ENCODE measurements at regions not wholly inside any gene's neighbourhood (a gene's known extent, or its start where the extent isn't known, plus 50 kb on each side); places are given as distances from the start of the nearest gene placed in this dataset.
"Not testable (repeated sequence)": the region's sequence is repeated elsewhere in the genome, so short reads cannot be mapped to it uniquely, and the experiment has no call there.

DNA sequence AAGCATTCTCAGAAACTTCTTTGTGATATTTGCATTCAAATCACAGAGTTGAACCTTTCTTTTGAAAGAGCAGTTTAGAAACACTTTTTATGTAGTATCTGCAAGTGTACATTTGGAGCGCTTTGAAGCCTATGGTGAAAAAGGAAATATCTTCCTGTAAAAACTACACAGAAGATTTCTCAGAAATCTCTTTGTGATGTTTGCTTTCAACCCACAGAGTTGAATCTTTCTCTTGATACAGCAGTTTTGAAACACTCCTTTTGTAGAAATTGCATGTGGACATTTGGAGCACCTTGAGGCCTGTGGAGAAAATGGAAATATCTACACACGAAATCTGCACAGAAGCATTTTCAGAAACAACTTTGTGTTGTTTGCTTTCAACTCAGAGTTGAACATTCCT is 612.3 kb upstream of the ZNF337 start:
- no peak overlapping the region for H3K27ac ChIP-seq
- no peak for DNase-seq
- no peaks in the 10 kb centered on the region for H3K36me3 ChIP-seq
- TF ChIP-seq, protein P1, sequence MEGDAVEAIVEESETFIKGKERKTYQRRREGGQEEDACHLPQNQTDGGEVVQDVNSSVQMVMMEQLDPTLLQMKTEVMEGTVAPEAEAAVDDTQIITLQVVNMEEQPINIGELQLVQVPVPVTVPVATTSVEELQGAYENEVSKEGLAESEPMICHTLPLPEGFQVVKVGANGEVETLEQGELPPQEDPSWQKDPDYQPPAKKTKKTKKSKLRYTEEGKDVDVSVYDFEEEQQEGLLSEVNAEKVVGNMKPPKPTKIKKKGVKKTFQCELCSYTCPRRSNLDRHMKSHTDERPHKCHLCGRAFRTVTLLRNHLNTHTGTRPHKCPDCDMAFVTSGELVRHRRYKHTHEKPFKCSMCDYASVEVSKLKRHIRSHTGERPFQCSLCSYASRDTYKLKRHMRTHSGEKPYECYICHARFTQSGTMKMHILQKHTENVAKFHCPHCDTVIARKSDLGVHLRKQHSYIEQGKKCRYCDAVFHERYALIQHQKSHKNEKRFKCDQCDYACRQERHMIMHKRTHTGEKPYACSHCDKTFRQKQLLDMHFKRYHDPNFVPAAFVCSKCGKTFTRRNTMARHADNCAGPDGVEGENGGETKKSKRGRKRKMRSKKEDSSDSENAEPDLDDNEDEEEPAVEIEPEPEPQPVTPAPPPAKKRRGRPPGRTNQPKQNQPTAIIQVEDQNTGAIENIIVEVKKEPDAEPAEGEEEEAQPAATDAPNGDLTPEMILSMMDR (IDR thresholded peaks at IDR 0.05) = no peak
- H3K4me3 ChIP-seq = no peak overlapping the region
- no peaks in the 10 kb centered on the region for H3K27me3 ChIP-seq
- intact Hi-C loops (cut with DNase I) = no loop called here
- H3K9me3 ChIP-seq = no peaks in the 10 kb centered on the region
- no peaks in the 10 kb centered on the region for H3K4me1 ChIP-seq
- no peak overlapping the region for H3K9ac ChIP-seq (ENCODE audit: low read depth in 2 of 2, low read length in 2 of 2)

DNA sequence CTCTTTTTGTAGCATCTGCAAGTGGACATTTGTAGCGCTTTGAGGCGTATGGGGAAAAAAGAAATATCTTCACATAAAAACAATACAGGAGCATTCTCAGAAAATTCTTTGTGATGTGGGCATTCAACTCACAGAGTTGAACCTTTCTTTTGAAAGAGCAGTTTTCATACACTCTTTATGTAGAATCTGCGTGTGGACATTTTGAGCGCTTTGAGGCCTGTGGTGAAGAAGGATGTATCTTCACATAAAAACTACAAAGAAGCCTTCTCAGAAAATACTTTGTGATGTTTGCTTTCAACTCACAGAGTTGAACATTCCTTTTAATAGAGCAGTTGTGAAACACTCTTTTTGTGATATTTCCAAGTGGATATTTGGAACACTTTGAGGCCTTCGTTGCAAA is 598.4 kb upstream of the ZNF337 start:
- DNase-seq = no peak
- TF ChIP-seq, protein P1 (IDR thresholded peaks at IDR 0.05) = no peak
- Histone ChIP-seq H3K9ac (ENCODE audit: low read depth in 2 of 2, low read length in 2 of 2) (no peak overlapping the region), H3K4me3 (no peak overlapping the region), H3K9me3 (no peaks in the 10 kb centered on the region), H3K27ac (no peak overlapping the region), H3K36me3 (no peaks in the 10 kb centered on the region), H3K27me3 (no peaks in the 10 kb centered on the region), H3K4me1 (no peaks in the 10 kb centered on the region)
- intact Hi-C loops (cut with DNase I) = no loop called here

DNA sequence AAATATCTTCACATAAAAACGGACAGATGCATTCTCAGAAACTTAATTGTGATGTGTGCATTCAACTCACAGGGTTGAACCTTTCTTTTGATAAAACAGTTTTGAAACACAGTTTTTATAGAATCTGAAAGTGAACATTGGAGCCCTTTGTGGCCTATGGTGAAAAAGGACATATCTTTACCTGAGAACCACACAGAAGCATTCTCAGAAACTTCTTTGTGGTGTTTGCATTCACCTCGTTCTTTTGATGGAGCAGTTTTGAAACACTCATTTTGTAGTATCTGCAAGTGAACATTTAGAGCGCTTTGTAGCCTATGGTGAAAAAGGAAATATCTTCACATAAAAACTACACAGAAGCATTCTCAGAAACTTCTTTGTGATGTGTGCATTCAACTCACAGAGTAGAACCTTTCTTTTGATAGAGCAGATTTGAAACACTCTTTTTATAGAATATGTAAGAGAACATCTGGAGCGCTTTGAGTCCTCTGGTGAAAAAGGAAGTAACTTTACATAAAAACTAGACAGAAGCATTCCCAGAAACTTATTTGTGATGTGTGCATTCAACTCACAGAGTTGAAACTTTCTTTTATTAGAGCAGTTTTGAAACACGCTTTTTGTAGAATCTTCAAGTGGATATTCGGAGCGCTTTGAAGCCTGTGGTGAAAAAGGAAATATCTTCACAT is 591.9 kb upstream of the ZNF337 start:
- H3K36me3 ChIP-seq; H3K9ac ChIP-seq (ENCODE audit: low read depth in 2 of 2, low read length in 2 of 2); H3K27me3 ChIP-seq; H3K4me3 ChIP-seq; H3K27ac ChIP-seq; DNase-seq; H3K4me1 ChIP-seq; intact Hi-C loops (cut with DNase I); H3K9me3 ChIP-seq: not testable (repeated sequence)

DNA sequence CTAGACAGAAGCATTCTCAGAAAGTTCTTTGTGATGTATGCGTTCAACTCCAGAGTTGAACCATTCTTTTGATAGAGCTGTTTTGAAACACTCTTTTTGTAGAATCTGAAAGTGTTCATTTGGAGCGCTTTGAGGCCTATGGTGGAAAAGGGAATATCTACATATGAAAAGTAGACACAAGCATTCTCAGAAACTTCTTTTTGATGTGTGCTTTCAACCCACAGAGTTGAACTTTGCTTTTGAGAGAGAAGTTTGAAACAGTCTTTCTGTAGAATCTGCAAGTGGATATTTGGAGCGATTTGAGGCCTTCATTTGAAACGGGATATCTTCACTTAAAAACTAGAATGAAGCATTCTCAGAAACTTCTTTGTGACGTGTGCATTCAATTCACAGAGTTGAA is 582.6 kb upstream of the ZNF337 start:
- Histone ChIP-seq H3K27me3 (no peaks in the 10 kb centered on the region), H3K36me3 (no peaks in the 10 kb centered on the region), H3K9me3 (no peaks in the 10 kb centered on the region), H3K4me3 (no peak overlapping the region), H3K4me1 (no peaks in the 10 kb centered on the region), H3K27ac (no peak overlapping the region), H3K9ac (ENCODE audit: low read depth in 2 of 2, low read length in 2 of 2) (no peak overlapping the region)
- intact Hi-C loops (cut with DNase I) = no loop called here
- TF ChIP-seq, protein P1 (IDR thresholded peaks at IDR 0.05) = no peak
- DNase-seq = no peak

DNA sequence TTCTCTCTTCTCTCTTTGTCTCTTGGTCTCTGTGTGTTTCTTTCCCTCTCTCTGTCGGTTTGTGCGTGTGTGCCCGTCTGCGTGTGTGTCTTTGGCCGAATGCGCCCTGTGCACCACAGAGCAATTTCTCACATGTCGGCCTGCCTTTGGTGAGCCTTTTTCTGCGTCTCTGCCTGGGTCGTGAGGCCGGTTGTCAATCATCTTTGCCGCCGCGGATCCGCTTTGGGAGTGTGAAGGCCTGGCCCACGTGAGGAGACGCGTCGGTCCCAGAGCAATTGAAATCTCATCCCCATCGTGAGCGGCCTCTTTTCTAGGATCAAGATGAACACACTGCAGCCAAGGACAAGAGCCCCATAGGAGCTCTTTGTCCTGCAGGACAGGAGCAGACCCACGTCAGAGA is 580.7 kb upstream of the ZNF337 start:
- Histone ChIP-seq H3K9me3 (no peaks in the 10 kb centered on the region), H3K27me3 (no peaks in the 10 kb centered on the region), H3K36me3 (no peaks in the 10 kb centered on the region), H3K9ac (ENCODE audit: low read depth in 2 of 2, low read length in 2 of 2) (no peak overlapping the region), H3K4me3 (no peak overlapping the region), H3K4me1 (no peaks in the 10 kb centered on the region), H3K27ac (no peak overlapping the region)
- intact Hi-C loops (cut with DNase I) = no loop called here
- TF ChIP-seq, protein P1 (IDR thresholded peaks at IDR 0.05) = no peak
- no peak for DNase-seq

DNA sequence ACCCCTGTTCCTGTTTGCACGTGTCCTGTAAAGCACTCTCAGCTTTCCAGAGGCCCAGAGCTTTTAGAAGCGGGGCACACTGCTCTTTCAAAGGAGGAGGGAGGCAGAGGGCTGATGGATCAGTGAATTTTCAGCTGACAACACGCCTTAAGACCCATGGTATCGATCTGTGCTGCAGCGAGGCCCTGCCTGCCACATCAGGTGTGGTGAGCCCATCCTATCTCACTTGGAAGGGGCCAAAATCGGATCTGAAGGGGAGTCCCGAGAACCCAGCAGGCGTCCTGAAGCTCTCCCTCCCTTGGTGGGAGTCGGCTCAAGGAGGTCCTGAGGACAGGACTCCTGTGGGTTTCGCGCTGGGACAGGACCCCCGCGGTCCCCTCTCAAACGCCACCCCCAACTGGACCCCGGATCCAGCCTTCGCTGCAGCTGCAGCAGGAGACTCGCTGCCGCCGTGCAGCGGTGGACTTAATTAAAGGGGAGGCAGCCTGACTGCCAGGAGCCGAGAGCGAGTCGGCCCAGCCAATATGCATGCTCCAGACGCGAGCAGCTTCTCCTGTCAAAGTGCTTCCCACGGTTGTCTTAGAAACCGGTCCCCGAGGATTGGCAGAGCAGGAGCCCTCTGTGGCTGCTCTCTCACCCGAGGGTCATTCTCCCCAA is 580.0 kb upstream of the ZNF337 start:
- intact Hi-C loops (cut with DNase I) = no loop called here
- no peak for DNase-seq
- no peaks in the 10 kb centered on the region for H3K27me3 ChIP-seq
- H3K4me3 ChIP-seq = no peak overlapping the region
- no peaks in the 10 kb centered on the region for H3K4me1 ChIP-seq
- TF ChIP-seq, protein P1 (IDR thresholded peaks at IDR 0.05) = no peak
- no peak overlapping the region for H3K27ac ChIP-seq
- H3K9ac ChIP-seq (ENCODE audit: low read depth in 2 of 2, low read length in 2 of 2) = no peak overlapping the region
- H3K36me3 ChIP-seq = no peaks in the 10 kb centered on the region
- H3K9me3 ChIP-seq = no peaks in the 10 kb centered on the region

DNA sequence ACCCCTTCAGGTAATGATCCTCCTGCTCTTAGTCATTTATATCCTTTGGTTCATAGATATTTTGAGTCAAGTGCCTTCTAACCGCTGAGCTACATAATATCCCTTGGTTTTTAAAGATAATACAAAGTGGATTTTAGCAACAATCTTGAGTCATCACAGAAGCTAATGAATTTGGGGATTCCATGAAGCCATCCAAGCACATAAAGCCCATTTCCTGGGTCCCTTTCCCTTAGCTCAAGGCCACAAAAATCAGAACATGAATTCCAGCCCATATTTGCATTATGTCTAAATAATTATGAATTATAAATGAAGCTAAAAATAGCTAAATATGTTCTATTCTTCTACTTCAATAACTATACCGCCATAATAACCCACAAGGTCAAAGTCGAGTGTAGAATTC is 572.1 kb upstream of the ZNF337 start:
- H3K9ac ChIP-seq (ENCODE audit: low read depth in 2 of 2, low read length in 2 of 2); H3K27me3 ChIP-seq; DNase-seq; H3K4me1 ChIP-seq; H3K36me3 ChIP-seq; H3K9me3 ChIP-seq; H3K4me3 ChIP-seq; intact Hi-C loops (cut with DNase I); H3K27ac ChIP-seq: not testable (repeated sequence)

DNA sequence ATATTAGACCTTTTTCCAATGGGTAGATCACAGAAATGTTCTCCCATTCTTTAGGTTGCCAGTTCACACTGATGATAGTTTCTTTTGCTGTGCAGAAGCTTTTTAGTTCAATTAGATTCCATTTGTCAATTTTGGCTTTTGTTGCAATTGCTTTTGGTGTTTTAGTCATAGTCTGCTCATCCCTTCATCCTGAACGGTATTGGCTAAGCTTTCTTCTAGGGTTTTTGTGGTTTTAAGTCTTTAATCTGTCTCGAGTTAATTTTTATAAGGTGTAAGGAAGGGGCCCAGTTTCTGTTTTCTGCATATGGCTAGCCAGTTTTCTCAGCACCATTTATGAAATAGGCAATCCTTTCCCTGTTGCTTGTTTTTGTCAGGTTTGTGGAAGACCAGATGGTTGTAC is 564.3 kb upstream of the ZNF337 start:
- H3K4me1 ChIP-seq; H3K27ac ChIP-seq; H3K9me3 ChIP-seq; H3K27me3 ChIP-seq; DNase-seq; H3K36me3 ChIP-seq; H3K4me3 ChIP-seq; intact Hi-C loops (cut with DNase I); H3K9ac ChIP-seq (ENCODE audit: low read depth in 2 of 2, low read length in 2 of 2): not testable (repeated sequence)
